Endothelial cell of hepatic sinusoid (primary cell): ENCODE measurements at regions not wholly inside any gene's neighbourhood (a gene's known extent, or its start where the extent isn't known, plus 50 kb on each side); places are given as distances from the start of the nearest gene placed in this dataset.
"Not testable (repeated sequence)": the region's sequence is repeated elsewhere in the genome, so short reads cannot be mapped to it uniquely, and the experiment has no call there.

Experiments used
- in situ Hi-C: cut with HindIII; loops from 2 replicates; pipeline ENCODE4 v1.10.0; 2017; ENCODE audit warnings: low sequenced_read_pairs

DNA sequence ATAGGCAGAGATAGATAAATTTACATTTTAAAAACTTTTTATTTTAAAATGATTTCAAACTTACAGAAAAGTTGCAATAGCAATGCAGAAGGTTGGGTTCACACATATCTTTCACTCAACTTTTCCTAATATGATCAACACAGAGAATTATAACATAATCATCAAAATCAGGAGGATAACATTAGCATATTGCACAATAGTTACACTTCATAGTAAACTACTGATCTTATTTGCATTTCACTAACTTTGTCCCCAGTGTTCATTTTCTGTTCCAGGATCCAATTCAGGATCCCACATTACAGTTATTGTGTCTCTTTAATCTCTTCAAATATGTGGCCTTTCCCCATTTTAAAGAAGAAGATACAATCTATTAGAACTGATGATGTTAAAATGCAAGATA lies 115.4 kb upstream of the ETV6 start:
- in situ Hi-C loops, result no loop called here

DNA sequence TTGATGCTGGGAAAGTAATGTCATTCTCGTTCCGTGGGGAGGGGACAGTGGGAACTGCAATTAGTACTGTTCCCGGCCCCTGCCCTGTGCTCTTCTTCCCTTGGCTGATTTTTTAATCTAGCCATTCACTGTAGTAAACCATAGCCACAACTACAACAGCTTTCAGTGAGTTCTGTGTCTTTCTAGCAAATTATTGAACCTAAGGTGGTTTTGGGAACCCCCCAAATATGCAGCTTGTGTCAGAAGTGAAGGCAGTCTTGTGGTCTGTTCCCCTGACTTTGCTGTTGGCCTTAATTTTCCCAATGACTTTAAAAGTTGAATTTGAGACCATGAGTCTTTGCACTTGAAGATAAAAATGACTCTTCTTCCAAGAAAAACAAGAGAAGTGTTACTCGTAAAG lies 114.3 kb upstream of the ETV6 start:
- in situ Hi-C loops, result no loop called here

DNA sequence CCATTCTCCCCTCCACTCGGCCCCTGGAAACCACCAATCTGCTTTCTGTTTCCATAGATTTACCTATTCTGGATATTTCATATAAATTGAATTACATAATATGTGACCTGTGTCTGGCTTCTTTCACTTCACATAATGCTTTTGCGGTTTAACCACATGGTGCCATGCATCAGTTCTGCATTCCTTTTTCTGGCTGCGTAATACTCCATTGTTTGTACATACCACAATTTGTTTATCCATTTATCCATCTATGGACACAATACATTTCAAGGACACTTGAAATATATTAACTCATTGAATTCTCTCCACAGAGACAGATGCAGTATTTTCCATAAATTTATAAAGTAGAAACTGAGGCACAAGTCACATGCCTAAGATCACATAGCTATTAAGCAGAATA lies 110.3 kb upstream of the ETV6 start:
- in situ Hi-C loops, result no loop called here

DNA sequence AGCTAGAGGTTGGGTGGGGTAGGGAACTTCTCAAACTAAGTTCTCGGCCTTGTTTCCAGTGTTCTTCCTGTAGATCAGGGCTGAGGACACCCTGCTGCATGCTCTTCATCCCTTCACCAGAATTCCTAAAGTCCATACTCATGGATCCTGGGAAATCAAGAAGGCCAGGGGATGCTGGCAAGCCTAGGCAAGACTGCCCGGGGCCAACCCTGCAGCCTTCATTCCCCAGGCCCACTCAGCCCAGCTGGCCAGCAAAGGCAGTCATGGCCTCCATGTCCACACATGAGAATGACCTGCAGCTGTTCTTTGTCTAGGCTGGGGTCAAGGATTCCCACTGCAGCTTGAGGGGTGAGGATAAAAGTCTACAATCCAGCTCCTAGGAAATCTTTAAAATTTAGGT lies 109.3 kb upstream of the ETV6 start:
- in situ Hi-C loops, result no loop called here

DNA sequence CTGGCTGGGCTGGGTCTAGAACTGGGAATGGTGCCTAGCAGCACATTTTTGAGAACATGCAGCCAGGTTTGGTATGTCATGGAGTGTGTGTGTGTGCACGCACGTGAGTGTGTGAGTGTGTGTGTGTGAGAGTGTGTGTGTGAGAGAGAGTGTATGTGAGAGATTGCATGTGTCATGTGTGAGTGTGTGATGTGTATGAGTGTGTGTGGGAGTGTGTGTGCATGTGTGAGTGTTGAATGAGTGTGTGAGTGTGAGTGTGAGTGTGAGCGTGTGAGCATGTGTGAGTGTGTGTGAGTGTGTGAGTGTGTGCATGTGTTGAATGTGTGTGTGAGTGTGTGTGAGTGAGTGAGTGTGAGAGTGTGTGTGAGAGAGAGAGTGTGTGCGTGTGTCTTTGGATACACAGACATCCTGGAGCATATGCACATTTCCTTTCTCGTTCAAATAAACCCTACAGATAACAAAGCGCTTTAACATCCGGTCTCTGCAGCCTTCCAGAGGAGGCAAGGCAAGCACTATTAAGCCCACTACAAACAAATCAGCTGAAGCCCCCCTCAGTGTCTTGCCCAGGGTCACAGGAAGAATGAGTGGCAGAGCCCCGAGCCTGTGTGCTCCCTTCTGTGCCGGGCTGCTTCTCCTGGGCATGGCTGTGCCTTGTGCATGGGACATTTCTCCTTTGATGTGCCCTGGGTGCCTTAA lies 108.7 kb upstream of the ETV6 start:
- in situ Hi-C loops, result no loop called here

DNA sequence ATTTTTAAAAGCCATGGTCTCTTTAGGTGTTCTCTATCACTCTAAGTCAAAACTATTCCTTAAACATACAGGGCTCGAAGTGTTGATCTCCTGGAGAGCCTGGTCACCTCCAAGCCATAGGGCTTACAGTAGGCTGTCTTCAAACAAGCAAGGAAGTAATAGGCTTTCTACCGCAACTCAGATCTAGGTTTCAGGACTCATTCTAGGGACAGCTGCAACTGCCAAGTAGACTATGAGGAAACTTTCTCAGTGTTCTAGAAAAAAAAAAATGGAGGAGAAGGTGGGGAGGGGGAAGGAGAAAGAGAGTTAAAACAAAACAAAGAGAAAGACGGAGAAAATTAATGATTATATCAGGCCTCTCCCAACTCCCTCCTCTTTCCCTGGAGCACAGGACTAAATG lies 106.9 kb upstream of the ETV6 start:
- in situ Hi-C loops, result no loop called here

DNA sequence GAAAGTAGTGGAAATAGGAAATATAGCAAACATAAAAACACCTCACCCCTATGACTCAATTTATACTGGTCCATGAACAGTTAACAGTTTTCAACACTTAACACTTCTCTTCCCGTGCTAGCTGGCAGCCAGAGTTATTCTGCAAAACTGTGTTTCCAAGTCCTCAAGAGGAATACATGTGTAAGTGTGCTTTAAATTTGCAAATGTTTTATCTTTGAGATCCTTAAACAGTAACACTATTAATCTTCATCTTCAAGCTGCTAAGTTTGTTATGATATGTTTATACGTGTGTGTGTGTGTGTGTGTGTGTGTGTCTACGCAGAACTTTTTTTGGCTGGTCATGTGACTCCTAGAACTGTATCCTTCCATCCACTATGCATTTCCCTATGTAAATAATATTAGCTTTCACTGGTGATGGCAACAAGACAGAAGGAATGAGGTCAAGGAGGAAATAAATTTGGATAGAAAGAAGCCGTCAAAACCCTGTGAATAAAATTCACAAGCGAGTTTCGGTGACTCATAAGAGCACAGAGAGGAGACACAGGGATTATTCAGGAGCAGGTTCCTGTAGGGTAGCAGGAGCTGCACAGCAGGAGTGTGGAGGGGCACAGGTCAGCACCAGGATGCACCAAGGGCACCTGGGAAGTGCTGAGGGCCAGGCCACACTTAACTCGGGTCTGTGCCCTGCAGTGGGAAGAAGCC lies 105.9 kb upstream of the ETV6 start:
- in situ Hi-C loops, result no loop called here

DNA sequence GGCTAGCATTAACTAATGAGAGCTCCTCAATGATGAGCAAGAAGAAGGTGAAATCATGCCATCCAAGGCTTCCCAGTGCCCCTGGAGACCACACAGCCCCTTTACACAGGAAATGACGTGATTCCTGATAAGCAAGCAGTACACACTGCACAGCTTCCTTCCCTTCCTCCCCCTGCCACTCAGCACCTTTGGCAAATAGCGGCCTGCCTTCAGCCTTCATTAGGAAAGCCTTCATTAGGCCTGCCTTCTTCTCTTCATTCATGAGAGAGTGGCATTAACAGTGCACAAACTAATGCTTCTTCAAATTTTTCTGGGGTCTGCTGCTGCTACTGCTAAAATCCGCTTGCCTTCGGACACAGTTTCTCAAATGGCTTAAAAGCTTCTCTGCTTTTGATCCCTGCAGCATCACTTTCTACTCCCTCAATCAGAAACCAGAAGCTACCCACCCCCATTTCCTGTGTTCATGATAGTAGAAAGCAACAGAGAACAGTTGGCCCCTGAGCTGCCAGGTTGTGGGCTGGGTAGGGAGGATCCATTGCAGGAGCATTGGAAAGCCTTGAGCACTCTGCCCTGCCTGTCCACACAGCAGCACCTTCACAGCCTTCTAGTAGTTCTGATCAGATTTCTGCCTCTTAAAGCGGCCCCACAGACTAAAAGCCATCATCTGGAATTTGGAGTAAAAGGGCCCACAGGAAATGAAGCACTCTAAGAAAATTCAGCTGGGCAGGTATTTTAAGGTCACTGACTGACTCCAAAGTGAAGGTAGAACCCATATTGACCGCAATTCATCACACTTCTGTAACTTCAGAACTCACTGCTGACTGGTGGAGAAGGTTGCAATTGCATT lies 103.8 kb upstream of the ETV6 start:
- in situ Hi-C loops, result no loop called here

DNA sequence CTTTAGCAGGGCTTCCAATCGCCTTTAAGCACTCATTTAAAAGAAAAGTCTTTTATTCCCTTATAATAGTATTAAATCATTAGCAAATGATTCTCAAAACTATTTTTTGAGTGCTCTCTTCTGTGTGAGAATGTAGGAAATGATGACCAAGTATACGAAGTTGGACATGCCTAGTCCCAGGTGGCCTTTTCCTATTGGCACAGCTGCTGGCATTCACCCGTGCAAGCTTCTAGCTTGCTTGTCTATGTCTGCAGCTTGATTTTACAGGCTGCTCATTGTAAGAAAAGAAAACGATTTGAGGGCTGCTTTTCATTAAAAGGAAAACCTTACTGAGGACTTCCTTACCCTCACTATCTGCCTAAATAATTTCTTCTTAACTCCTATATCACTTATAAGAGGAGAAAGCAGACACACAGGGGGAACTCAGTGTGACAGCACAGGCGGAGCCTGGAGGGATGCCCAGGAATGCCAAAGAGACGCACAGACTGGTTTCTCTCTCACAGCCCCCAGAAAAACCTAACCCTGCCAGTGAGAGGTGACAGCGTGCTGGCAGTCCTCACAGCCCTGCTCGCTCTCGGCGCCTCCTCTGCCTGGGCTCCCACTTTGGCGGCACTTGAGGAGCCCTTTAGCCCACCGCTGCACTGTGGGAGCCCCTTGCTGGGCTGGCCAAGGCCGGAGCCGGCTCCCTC lies 102.7 kb upstream of the ETV6 start:
- in situ Hi-C loops, result not testable (repeated sequence)

DNA sequence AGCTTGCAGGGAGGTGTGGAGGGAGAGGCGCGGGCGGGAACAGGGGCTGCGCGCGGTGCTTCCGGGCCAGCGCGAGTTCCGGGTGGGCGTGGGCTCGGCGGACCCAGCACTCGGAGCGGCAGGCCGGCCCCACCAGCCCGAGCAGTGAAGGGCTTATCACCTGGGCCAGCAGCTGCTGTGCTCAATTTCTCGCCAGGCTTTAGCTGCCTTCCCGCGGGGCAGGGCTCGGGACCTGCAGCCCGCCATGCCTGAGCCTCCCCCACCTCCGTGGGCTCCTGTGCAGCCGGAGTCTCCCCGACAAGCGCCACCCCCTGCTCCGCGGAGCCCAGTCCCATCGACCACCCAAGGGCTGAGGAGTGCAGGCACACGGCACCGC lies 102.2 kb upstream of the ETV6 start:
- in situ Hi-C loops, result not testable (repeated sequence)

DNA sequence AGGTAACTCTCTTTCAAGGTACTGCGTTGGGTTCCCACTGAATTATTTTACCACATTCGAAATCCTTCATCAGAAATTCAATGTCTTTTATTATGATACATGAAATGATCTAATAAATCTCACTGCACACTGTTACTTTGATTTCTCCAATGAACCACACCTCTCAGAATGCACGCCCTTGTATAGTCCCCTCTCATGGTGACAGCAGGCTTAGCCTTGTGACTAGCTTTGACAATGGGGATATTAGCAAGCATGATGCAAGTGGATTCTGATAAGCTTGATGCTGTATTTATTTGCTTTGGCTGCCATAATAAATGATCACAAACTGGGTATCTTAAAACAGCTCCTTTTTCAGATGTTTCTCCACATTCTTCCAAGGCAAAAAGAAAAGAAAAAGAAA lies 100.4 kb upstream of the ETV6 start:
- in situ Hi-C loops, result no loop called here

DNA sequence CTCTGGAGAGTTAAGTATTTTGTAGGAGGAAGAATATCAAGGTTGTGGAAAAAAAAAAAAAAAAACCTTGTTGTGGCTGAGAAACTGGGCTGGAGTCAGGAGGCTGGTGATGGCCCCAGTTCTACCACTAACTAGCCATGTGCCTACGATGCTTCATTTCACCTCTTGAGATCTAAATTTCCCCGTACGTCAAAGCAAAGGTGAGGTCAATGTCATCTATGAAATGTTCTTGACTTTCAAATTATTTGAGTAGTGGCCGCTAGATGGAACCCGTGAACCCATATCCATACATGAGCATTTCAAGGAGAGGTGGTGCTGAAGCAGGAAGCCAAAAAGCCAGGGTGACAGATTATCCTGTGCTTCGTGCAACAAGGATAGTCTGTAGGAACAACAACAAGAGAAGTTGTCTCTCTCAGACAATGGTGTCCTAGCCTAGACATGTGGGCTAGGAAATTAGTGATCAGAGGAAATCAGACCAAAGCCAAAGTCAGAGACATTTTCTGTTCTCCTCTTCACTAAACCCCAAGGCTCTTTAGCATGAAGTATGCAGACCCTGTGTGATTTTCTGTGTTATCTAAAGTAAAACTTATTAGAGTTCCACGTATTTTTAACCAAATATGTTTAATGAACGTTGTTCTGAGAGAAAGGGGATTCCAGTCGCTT lies 95.5 kb upstream of the ETV6 start:
- in situ Hi-C loops, result no loop called here

DNA sequence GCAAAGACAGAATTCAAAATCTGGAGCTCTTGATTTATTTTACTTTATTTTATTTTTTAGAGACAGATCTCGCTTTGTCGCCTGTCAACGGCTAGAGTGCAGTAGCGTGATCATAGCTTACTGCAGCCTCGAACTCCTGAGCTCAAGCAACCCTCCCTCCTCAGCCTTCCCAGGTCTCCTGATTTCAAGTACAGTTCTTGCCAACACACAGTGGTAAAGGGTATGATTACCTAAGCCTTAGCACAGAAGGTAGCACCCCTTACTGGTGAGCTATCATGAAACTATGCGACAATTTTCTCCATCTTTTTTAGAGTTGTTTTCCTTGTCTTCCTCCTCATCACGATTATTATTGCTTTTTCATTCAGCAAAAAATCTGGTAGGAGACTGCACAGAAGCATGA lies 94.3 kb upstream of the ETV6 start:
- in situ Hi-C loops, result no loop called here

DNA sequence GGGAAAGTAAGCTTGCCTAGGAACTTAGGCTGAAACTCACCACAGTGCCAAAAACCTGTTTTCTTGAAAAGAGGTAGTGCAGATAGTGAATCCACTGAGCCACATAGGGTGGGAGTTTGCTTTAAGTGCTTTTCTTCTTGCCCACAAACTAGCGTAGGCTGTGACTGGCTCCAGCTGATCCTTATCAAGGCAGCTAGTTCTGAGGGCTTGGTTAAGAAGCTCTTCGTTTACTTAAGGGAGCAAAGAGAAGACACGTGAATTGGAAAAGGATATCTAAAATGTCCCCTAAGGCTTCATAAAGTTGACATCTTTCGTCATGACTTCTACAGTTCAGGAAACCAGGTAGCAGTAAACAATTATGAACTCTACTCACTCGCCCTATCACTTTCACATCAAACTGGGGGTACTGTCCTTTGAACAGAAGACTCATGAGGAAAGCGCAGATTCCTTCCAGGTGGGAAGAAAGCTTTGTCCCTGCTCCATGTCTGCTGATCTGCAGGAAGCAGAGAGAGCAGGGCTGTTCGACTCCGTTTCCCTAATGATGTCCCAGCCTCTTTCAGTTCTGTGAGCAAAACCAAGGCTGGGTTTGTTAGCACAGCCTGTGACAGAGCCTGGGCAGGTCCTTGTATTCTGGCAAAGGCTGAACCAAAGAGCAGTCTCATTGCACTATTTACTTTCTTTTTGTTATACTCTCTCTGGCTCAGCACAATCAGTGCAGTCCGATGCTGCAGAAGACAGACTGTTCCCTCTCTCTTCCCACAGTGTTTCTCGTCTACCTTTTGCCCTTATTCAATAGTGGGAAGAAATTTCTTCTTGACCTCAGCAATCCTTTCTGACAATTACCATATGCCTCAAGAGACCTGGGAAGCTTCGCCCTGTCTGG lies 93.5 kb upstream of the ETV6 start:
- in situ Hi-C loops, result no loop called here

DNA sequence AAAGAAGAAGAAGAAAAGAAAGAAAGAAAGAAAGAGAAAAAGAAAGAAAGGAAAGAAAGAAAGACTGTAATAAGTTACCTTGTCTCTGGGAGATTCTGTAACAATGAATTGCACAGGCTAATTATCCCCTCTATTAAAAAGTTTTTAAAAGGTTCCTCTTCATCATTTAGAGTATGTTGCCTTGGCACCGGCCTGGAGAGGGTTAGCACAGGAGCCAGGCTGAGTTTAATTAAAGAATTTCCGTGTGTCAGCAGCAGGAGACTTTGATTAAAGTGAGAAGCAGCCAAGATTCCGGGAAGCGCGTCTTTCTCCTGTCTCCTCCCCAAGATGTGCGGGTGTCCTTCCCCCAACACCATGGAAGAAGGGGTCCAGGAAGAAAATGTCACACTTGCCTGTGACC lies 92.8 kb upstream of the ETV6 start:
- in situ Hi-C loops, result no loop called here

DNA sequence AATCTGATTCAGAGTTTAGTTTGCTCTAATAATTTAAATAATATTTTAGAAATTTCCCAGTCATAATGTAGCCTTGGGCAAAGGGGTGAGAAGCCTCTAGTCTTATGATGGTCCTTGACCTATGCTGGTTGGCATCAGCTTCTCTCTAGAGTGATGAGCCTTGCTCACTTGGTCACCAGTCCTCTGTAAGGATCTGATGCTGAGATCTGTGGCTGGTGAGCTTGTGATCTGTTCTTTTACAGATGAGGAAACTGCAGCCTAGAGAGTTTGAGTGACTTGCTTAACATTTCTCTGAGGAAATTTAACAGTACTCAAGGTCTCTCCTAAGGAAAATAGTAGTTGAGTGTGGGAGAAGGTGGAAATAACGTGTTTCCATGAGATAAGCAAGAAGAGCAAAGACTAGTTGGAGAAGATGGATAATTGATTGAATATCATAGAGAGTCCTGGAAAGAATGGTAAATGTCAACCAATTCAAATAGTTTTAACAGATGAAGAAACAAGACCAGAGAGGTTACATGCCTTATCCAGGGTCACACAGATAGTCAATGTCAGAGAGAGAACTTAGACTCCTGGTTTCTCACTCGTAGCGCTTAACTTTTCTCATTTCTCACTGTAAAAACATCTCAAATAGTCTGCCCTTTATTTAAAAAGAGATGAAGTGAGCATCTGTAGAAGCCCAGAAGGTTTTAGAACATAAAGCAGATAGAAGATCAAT lies 89.7 kb upstream of the ETV6 start:
- in situ Hi-C loops, result no loop called here

DNA sequence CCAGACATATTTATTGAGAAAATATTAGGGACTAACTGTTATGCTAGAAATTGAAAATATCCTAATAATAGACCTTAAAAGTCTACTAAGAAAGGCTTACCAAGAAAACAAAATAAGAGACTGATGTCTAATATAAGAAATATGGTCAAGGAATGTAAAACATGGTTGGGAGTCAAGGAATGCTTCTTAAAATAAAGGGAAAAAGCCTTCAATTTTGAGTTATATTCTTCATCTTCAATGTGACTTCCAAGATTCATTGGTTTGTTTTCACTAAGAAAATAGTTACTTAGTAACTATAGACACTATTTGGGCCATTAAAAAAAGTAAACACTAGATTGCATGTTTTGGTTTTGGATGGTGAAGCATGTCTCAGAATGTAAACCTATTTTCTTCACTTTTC lies 88.1 kb upstream of the ETV6 start:
- in situ Hi-C loops, result no loop called here

DNA sequence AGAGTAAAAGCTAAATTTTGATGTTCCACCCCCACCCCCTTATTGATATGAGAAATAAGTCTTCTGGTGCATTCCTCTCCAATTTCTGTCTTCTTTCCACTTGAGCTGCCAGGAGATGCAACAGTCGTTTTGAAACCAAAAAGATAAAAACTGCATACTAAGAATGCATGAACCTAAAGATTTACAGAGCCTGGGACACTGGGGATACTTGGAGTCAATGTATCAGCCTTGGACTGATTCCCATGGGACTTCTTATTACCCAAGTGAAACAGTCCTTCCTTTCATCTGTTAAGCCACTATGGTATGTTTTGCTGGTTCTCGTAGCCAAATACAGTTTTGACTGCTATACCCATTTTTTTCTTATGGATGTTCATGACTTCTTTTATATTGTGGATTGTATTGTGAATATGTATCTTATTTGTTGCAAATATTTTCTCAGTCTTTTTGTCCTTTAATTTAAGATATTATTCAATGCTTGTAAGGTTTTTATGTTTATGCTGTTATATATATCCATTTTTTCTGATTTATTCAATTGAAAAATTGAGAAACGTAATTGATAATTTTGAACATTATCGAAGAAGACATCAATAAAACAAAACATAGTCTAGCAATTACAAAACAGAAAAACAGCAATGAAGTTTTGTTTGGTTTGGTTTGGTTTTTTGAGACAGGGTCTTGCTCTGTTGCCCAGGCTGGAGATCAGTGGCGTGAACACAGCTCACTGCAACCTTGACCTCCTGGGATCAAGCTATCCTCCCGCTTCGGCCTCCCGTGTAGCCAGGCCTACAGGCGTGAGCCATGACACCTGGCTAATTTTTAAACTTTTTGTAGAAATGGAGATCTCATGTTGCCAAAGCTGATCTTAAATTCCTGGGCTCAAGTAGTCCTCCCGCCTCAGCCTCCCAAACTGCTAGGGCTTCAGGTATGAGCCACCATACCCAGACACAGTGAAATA lies 85.4 kb upstream of the ETV6 start:
- in situ Hi-C loops, result no loop called here
